ENCODE measurements at regions not wholly inside any gene's neighbourhood (a gene's known extent, or its start where the extent isn't known, plus 50 kb on each side); places are given as distances from the start of the nearest gene placed in this dataset.

- no peak for TF ChIP-seq CTCF (IDR thresholded peaks at IDR 0.05)
- TF ChIP-seq POLR2A (IDR thresholded peaks at IDR 0.05): no peak
Observed at GRCh38 chr11:92656783-92657182, 312.7 kb upstream of the MTNR1B start.

All from esophagus squamous epithelium (tissue), 4 donors.